HCT116 (cell line): ENCODE measurements at regions not wholly inside any gene's neighbourhood (a gene's known extent, or its start where the extent isn't known, plus 50 kb on each side); places are given as distances from the start of the nearest gene placed in this dataset.

ENCODE experiments used
- ATAC-seq: fragments of 200-7000 bp; cut with Tn5 transposase; 2 replicates; pipeline ENCODE4 v1.9.1; 2020; ENCODE audit warnings: mild to moderate bottlenecking, moderate library complexity
- BruUV-seq: library from RNA; stranded (reverse); fragments of 400-500 nt; replicated peaks from 2 replicates; lab custom pipeline; 2021; lab: Mats Ljungman, UMichigan
- CTCF ChIA-PET: fragments of 300-600 bp; sonication (Branson Sonifier 250); formaldehyde crosslinking; loops from one replicate; lab custom pipeline; 2021; ENCODE audit warnings: antibody characterized with exemption; lab: Charles Lee
- POLR2A ChIA-PET: fragments of 300-600, 350-600 bp; sonication (Branson Sonifier 250); formaldehyde crosslinking; loops from one replicate; lab custom pipeline; 2021; ENCODE audit warnings: antibody characterized with exemption; lab: Charles Lee
- RAD21 ChIA-PET, 2 experiments: fragments of 300-600 bp; sonication (Branson Sonifier 250); formaldehyde crosslinking; loops; one replicate each; lab custom pipeline; 2023; ENCODE audit warnings: low total read pairs in 2 of 2; ENCODE audit not compliant: uncharacterized antibody in 2 of 2, unreplicated experiment in 2 of 2, low non-redundant PET in 1 of 2; lab: Charles Lee
- DNase-seq: peaks from one replicate; pipeline ENCODE4 v3.0.0-alpha.2; 2010; ENCODE audit warnings: low read depth, low spot score
- H2AFZ ChIP-seq: fragments of 200-600 bp; shearing (Covaris generic), sonication (generic); 2 replicates; pipeline ENCODE4 v1.6.1; 2017; ENCODE audit warnings: low read depth, mixed run types, mixed read lengths, antibody characterized with exemption, low read length; ENCODE audit not compliant: poor library complexity, severe bottlenecking
- H3K27ac ChIP-seq: 2 replicates; pipeline ENCODE4 v1.5.1; 2012; ENCODE audit warnings: low read depth, low read length
- H3K27me3 ChIP-seq: fragments of 200-600 bp; sonication (generic); 2 replicates; pipeline ENCODE4 v1.6.1; 2016; ENCODE audit warnings: mixed run types, low read length, mixed read lengths; ENCODE audit not compliant: insufficient read depth
- H3K36me3 ChIP-seq, 2 experiments: fragments of 200-500 bp in 1 of 2; fragments of 200-600 bp in 1 of 2; sonication (Bioruptor generic) in 1 of 2; sonication (generic) in 1 of 2; 2 replicates each; pipeline versions ENCODE4 v1.5.1 to v1.6.1; 2014 to 2016; ENCODE audit warnings: low read length in 2 of 2, inconsistent platforms in 1 of 2, mixed read lengths in 1 of 2, mixed run types in 1 of 2; ENCODE audit not compliant: insufficient read depth in 2 of 2, control insufficient read depth in 1 of 2
- H3K4me1 ChIP-seq, 2 experiments: fragments of 200-600 bp in 1 of 2; sonication (generic) in 1 of 2; 2 replicates each; pipeline versions ENCODE4 v1.5.1 to v1.6.1; 2012 to 2017; ENCODE audit warnings: low read length in 2 of 2, inconsistent platforms in 1 of 2, mild to moderate bottlenecking in 1 of 2, mixed read lengths in 1 of 2, mixed run types in 1 of 2, moderate library complexity in 1 of 2; ENCODE audit not compliant: insufficient read depth in 2 of 2, control insufficient read depth in 1 of 2
- H3K4me2 ChIP-seq: fragments of 200-600 bp; sonication (generic); 2 replicates; pipeline ENCODE4 v1.6.1; 2017; ENCODE audit warnings: mixed run types, low read length, mixed read lengths
- H3K4me3 ChIP-seq, 2 experiments: fragments of 200-600 bp in 1 of 2; sonication (generic) in 1 of 2; replicated peaks in 1 of 2; 2 replicates each; pipeline ENCODE4 v1.5.1; 2011 to 2016; ENCODE audit warnings: low read length in 2 of 2, control low read depth in 1 of 2, low read depth in 1 of 2, mild to moderate bottlenecking in 1 of 2, mixed read lengths in 1 of 2, mixed run types in 1 of 2
- H3K79me2 ChIP-seq: fragments of 200-600 bp; sonication (generic); 2 replicates; pipeline ENCODE4 v1.6.1; 2017; ENCODE audit warnings: mild to moderate bottlenecking, mixed run types, low read length, moderate library complexity, mixed read lengths; ENCODE audit not compliant: insufficient read depth
- H3K9ac ChIP-seq: fragments of 200-600 bp; sonication (generic); 2 replicates; pipeline ENCODE4 v1.6.1; 2016; ENCODE audit warnings: low read length, mixed read lengths
- H3K9me2 ChIP-seq: fragments of 200-600 bp; sonication (generic), shearing (Covaris generic); 2 replicates; pipeline ENCODE4 v1.6.1; 2017; ENCODE audit warnings: mixed run types, mild to moderate bottlenecking, moderate library complexity; ENCODE audit not compliant: insufficient read depth
- H3K9me3 ChIP-seq, 2 experiments: fragments of 200-500 bp in 1 of 2; fragments of 200-600 bp in 1 of 2; sonication (Bioruptor generic) in 1 of 2; sonication (generic) in 1 of 2; 2 replicates each; pipeline ENCODE4 v1.6.1; 2014 to 2017; ENCODE audit warnings: low read length in 2 of 2, mixed read lengths in 2 of 2, inconsistent platforms in 1 of 2, low read depth in 1 of 2, mild to moderate bottlenecking in 1 of 2, mixed run types in 1 of 2, moderate library complexity in 1 of 2; ENCODE audit not compliant: control insufficient read depth in 1 of 2, insufficient read depth in 1 of 2
- H4K20me1 ChIP-seq: fragments of 200-600 bp; sonication (generic), shearing (Covaris generic); 2 replicates; pipeline ENCODE4 v1.6.1; 2017; ENCODE audit warnings: mixed run types, mild to moderate bottlenecking, moderate library complexity; ENCODE audit not compliant: insufficient read depth
- ATF3 ChIP-seq: IDR thresholded peaks from 2 replicates; pipeline ENCODE4 v1.6.1; 2012
- CBX3 ChIP-seq: IDR thresholded peaks from 2 replicates; pipeline ENCODE4 v1.6.1; 2012; ENCODE audit warnings: low read depth
- CEBPB ChIP-seq: IDR thresholded peaks from 2 replicates; pipeline ENCODE4 v1.6.1; 2012; ENCODE audit warnings: low read depth
- CTCF ChIP-seq, 3 experiments: fragments of 200-600 bp in 1 of 3; sonication (generic) in 1 of 3; IDR thresholded peaks in 2 of 3; conservative IDR thresholded peaks in 1 of 3; 2 replicates each; pipeline ENCODE4 v1.5.1; 2012 to 2017; ENCODE audit warnings: low read depth in 2 of 3, low read length in 2 of 3, antibody characterized with exemption in 1 of 3, borderline replicate concordance in 1 of 3, control low read depth in 1 of 3, mild to moderate bottlenecking in 1 of 3, mixed read lengths in 1 of 3, mixed run types in 1 of 3, moderate library complexity in 1 of 3; ENCODE audit not compliant: insufficient read depth in 1 of 3
- EGR1 ChIP-seq: IDR thresholded peaks from 2 replicates; pipeline ENCODE4 v1.6.1; 2012; ENCODE audit warnings: low read depth
- ELF1 ChIP-seq: IDR thresholded peaks from 2 replicates; pipeline ENCODE4 v1.6.1; 2012; ENCODE audit warnings: low read depth, borderline replicate concordance
- EZH2 ChIP-seq: fragments of 200-600 bp; sonication (generic); IDR thresholded peaks from 2 replicates; pipeline ENCODE4 v1.6.1; 2017; ENCODE audit warnings: antibody characterized with exemption, mixed run types
- EZH2phosphoT487 ChIP-seq: fragments of 200-600 bp; IDR thresholded peaks from 2 replicates; pipeline ENCODE4 v1.6.1; 2018; ENCODE audit warnings: antibody characterized with exemption, borderline replicate concordance
- FOSL1 ChIP-seq: IDR thresholded peaks from 2 replicates; pipeline ENCODE4 v1.6.1; 2012; ENCODE audit warnings: low read depth
- JUND ChIP-seq: IDR thresholded peaks from 2 replicates; pipeline ENCODE4 v1.6.1; 2012
- MAX ChIP-seq: IDR thresholded peaks from 2 replicates; pipeline ENCODE4 v1.6.1; 2012
- POLR2A ChIP-seq: IDR thresholded peaks from 2 replicates; pipeline ENCODE4 v1.7.0; 2011; ENCODE audit warnings: borderline replicate concordance; ENCODE audit not compliant: insufficient read depth, insufficient read length; ENCODE audit errors: extremely low read depth
- POLR2AphosphoS5 ChIP-seq: IDR thresholded peaks from 2 replicates; pipeline ENCODE4 v1.6.1; 2011; ENCODE audit warnings: mild to moderate bottlenecking, low read depth, low read length, moderate library complexity
- RAD21 ChIP-seq: IDR thresholded peaks from 2 replicates; pipeline ENCODE4 v1.6.1; 2012; ENCODE audit warnings: low read depth, mild to moderate bottlenecking
- SIN3A ChIP-seq: IDR thresholded peaks from 2 replicates; pipeline ENCODE4 v1.6.1; 2012; ENCODE audit warnings: low read depth
- SP1 ChIP-seq: IDR thresholded peaks from 2 replicates; pipeline ENCODE4 v1.6.1; 2012; ENCODE audit warnings: low read depth
- SRF ChIP-seq: IDR thresholded peaks from 2 replicates; pipeline ENCODE4 v1.6.1; 2012; ENCODE audit warnings: low read depth
- ZBTB33 ChIP-seq: IDR thresholded peaks from 2 replicates; pipeline ENCODE4 v1.6.1; 2011; ENCODE audit warnings: mild to moderate bottlenecking, low read length, moderate library complexity; ENCODE audit not compliant: insufficient replicate concordance; ENCODE audit errors: extremely low read depth
- ZFX ChIP-seq: fragments of 450-650 bp; IDR thresholded peaks from 2 replicates; pipeline ENCODE4 v1.6.1; 2017
- ZNF274 ChIP-seq: fragments of 200-500 bp; sonication (Bioruptor generic); IDR thresholded peaks from 2 replicates; pipeline ENCODE4 v1.6.1; 2014; ENCODE audit warnings: mild to moderate bottlenecking, low read depth, low read length, inconsistent platforms
- intact Hi-C: fragments of 100-400 bp; cut with micrococcal nuclease; formaldehyde crosslinking; loops from 2 replicates; pipeline ENCODE4 v1.10.0; 2022

- intact Hi-C loops: no loop called here
- no peak overlapping the region for H3K4me2 ChIP-seq
- H3K27me3 ChIP-seq: no peaks in the 10 kb centered on the region
- no peak overlapping the region for H2AFZ ChIP-seq
- POLR2A ChIA-PET: no interaction called here
- no peak for DNase-seq
- H3K4me3 ChIP-seq: no peak overlapping the region
- BruUV-seq: no TSS peak
- no peak overlapping the region for H3K27ac ChIP-seq
- H3K9ac ChIP-seq: no peak overlapping the region
- H3K36me3 ChIP-seq: no peaks in the 10 kb centered on the region
- no peaks in the 10 kb centered on the region for H3K9me3 ChIP-seq
- H3K79me2 ChIP-seq: no peaks in the 10 kb centered on the region
- CTCF ChIA-PET: no interaction called here
- no peaks in the 10 kb centered on the region for H3K4me1 ChIP-seq
- 0 out of 2 replicates have a peak, but pooled peaks cover 5% of the 10 kb centered on the region for H4K20me1 ChIP-seq
- RAD21 ChIA-PET: no interaction called here
- no peak for ATAC-seq
- TF ChIP-seq SRF: no peak
- TF ChIP-seq POLR2AphosphoS5: no peak
- TF ChIP-seq CBX3: no peak
- no peak for TF ChIP-seq MAX
- no peak for TF ChIP-seq RAD21
- TF ChIP-seq CEBPB: no peak
- no peak for TF ChIP-seq SIN3A
- TF ChIP-seq, all 23 proteins: peak for 0
- H3K9me2 ChIP-seq: no peaks in the 10 kb centered on the region
Measured at GRCh38 chr5:87807783-87808182, 395.1 kb upstream of the CCNH start.

- Histone ChIP-seq H3K4me3 (no peak overlapping the region), H3K79me2 (no peaks in the 10 kb centered on the region), H3K4me2 (no peak overlapping the region), H3K4me1 (no peaks in the 10 kb centered on the region), H3K27me3 (no peaks in the 10 kb centered on the region), H3K27ac (no peak overlapping the region), H3K9me3 (no peaks in the 10 kb centered on the region), H4K20me1 (0 out of 2 replicates have a peak, but pooled peaks cover 5% of the 10 kb centered on the region), H3K9me2 (no peaks in the 10 kb centered on the region), H2AFZ (no peak overlapping the region), H3K9ac (no peak overlapping the region), H3K36me3 (no peaks in the 10 kb centered on the region)
- ChIA-PET RAD21 (no interaction called here), POLR2A (no interaction called here), CTCF (no interaction called here)
- no peak for TF ChIP-seq ZNF274
- no peak for TF ChIP-seq EZH2phosphoT487
- TF ChIP-seq ZFX: no peak
- no peak for TF ChIP-seq POLR2AphosphoS5
- TF ChIP-seq POLR2A: no peak
- TF ChIP-seq JUND: no peak
- no peak for TF ChIP-seq FOSL1
- TF ChIP-seq CTCF (IDR thresholded peaks at IDR 0.05 in 2 of 3, conservative IDR thresholded peaks at IDR 0.05 in 1 of 3; ENCODE audit: borderline replicate concordance in 1 of 3, insufficient read depth in 1 of 3, low read depth in 2 of 3, low read length in 2 of 3): no peak
- TF ChIP-seq CBX3: no peak
- TF ChIP-seq EGR1: no peak
- TF ChIP-seq ATF3: no peak
- no peak for TF ChIP-seq ZBTB33
- no peak for TF ChIP-seq SP1
- no peak for TF ChIP-seq SIN3A
- no peak for TF ChIP-seq EZH2
- TF ChIP-seq SRF: no peak
- TF ChIP-seq ELF1: no peak
- DNase-seq: no peak
- no peak for ATAC-seq
- BruUV-seq: no TSS peak
- intact Hi-C loops: no loop called here
Measured at GRCh38 chr5:87803352-87803751, 390.6 kb upstream of the CCNH start.
